ENCODE measurements at regions not wholly inside any gene's neighbourhood (a gene's known extent, or its start where the extent isn't known, plus 50 kb on each side); places are given as distances from the start of the nearest gene placed in this dataset.

DNA sequence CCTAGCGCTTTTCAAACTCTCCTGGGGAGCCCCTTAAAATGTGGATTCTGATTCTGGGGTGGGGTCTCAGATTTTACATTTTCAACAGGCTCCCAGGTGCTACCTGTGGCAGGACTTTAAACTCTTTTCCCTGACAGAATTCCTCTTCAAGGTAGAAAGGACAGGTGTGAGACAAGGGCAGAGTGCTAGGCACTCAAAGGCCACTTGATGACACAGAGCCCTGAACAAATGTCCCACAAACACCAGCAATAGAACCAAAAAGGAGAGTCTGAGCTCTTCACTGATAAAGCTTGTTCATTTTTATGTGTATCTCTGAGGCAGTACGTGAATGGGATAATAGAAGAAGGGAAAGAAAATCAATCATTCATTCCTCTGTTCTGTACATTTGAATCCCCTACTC lies 77.7 kb upstream of the PELI1 start:
- no peak for DNase-seq

- no peak for DNase-seq
Measured at GRCh38 chr2:64222351-64222750, 78.1 kb upstream of the PELI1 start.

GRCh38 chr2:64223055-64223454 lies 78.8 kb upstream of the PELI1 start:
- DNase-seq: peak; percentile 20

DNA sequence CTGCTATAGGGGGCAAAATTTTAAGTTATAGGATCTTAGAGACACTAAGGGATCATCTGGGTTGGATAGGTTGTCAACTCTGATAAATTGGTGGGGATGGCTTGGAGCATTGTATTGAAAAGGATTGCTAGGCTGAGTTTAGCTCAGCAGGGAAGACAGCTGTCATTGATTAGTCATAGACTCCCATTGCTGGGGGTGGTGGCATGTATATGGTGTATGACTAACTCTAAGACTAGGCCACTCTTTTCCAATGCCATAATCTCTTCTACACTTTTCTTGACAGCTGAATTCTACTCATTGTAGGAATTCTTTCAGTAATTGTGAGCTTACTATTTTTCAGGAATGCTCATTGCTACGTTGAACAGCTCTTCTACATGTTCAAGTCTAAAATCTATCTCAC lies 81.3 kb upstream of the PELI1 start:
- DNase-seq: peak; percentile 32

DNA sequence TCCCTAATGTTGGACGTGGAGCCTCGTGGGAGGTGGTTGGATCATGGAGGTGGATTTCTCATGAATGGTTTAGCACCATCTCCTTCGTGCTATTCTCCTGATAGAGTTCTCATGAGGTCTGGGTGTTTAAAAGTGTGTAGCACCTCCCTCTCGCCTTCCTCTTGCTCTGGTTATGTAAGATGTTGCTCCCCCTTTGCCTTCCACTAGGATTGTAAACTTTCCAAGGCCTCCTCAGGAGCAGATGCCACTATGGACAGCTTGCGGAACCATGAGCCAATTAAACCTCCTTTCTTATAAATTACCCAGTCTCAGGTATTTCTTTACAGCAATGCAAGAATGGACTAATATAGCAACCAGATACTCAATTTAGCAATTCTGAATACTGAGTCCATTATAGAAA lies 82.4 kb upstream of the PELI1 start:
- no peak for DNase-seq

DNA sequence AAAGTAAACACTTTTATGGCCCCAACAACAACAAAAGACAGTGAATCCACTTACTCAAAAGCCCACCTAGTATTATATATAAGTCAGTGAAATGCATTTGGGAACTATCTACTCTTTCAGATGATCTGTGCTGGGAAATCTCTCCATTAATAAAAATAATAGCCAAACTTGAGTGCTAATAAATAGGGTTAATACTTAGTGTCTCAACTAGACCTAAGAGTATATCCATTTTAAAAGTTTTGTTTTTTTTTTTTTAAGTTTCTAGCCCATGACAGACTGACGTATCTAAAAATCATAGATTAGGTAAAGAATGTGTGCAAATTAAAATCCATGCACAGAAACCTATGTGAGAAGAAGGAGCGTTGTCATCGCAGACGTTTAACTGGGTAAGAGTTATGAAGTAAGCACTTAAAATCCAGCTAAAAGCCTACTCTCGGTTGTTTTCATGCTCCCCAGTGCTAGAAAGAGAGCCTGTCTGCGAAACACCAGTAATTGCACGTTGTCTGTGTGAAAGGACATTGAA lies 83.4 kb upstream of the PELI1 start:
- DNase-seq: no peak

DNA sequence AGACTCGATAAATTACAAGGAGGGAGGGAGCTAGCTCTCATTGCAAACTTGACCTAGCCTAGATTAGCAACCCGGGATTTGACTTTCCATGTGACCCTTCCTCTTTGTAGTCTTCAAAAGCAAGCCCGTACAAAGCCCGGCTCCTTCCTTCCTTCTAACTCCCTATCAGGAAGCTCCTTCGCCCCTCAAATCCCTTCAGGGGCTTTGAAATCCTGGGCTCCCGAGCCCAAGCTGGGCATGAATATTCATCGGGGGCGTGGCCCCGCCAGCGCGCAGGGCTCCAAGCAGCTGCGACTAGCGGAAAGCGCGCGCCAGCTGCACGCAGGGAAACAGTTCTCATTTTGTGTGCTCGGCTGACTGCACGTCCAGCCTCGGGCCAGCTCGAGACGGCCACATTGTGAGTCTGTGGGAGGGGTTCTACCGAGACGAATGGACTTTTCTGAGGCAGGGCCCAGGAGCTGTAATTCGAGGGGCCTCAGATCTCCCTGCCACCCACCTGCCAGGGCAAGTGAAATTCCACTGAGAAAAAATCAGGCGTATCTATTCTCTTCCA lies 84.0 kb upstream of the PELI1 start:
- peak; percentile 73 for DNase-seq

DNA sequence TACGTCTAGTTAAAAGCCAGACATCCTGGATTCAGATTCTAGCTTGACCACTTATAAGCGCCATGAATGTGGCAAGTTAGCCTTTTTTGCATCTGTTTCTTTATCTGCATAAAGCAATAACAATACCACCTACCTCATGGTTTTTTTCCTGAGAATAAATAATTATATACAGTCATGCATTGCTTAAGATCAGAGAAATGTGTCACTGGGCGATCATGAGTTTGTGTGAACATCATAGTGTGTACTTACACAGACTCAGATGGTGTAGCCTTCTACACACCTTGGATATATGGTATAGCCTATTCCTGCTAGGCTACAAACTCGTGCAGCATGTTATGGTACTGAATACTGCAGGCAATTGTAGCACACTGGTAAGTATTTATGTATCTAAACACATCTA lies 84.7 kb upstream of the PELI1 start:
- no peak for DNase-seq

- no peak for DNase-seq
Measured at GRCh38 chr2:64230540-64230939, 86.3 kb upstream of the PELI1 start.

GRCh38 chr2:64232266-64232665 lies 88.0 kb upstream of the PELI1 start:
- no peak for DNase-seq

DNA sequence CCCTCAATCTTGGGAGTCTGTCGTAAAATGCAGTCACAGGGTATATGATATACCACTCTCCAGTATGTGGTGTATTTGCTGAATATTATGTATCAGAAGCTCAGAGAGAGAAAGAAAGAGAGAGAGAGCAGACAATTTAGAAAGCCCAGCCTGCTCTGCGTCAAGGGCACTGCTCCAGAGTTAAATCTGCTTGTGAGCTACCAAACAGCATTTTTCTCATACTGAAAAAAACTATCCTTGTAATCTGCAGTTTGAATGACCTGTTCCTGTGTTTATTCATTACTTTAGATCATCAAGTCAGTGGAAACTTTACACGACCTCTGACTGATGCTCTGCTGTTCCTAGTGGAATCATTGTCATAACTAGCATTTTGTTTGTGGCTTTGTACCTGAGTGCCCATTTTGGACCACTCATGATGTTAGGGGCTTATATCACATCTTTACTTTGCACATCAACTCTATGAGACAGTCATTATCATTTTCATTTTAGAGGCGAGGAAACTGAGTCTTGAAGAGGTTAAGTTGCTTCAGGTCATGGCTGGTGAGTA lies 89.2 kb upstream of the PELI1 start:
- no peak for DNase-seq

DNA sequence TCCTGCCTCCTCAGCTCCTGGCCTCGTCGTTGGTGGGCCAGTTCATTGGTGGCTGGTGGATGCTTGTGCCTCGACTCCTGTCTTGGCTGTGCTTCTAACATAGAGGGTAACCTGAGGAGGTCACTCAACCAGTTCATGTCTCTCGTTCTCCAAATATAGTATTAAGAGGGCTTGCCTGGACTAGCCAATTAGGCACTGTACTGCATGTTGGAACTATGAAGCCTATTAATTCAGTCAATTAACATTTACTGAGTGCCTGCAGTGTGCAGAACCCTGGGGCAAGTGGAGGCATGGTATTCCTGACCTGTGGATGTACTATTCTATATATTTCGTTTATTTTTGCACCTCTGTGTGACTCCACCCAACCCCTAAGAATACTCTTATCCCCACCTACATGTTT lies 89.9 kb upstream of the PELI1 start:
- DNase-seq: no peak

GRCh38 chr2:64234785-64235184 lies 90.6 kb upstream of the PELI1 start:
- DNase-seq: no peak

- DNase-seq: no peak
Measured at GRCh38 chr2:64237266-64237665, 93.0 kb upstream of the PELI1 start.

DNA sequence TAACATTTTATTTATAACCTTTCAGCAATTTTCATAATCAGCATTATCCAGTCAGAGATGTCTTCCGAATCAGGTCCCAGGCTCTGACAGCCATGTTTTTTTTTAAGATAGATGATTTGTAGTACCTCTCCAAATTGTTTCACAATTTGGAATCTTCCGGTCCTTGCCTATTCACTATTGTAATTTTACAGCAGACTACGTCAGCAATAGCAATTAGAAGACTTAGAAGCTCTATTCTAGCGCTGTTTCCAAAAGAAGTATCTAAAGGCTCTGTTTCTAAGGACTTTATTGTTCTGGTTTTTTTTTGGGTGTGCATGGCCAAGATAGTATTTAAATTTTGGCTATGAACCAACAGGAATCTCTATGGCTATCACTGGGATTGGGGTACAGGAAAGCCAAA lies 94.6 kb upstream of the PELI1 start:
- DNase-seq: no peak

GRCh38 chr2:64243081-64244036 lies 99.1 kb upstream of the PELI1 start:
- DNase-seq: no peak

- DNase-seq: no peak
Measured at GRCh38 chr2:64244037-64244416, 99.8 kb upstream of the PELI1 start.

- no peak for DNase-seq
Measured at GRCh38 chr2:64245631-64246030, 101.4 kb upstream of the PELI1 start.

DNA sequence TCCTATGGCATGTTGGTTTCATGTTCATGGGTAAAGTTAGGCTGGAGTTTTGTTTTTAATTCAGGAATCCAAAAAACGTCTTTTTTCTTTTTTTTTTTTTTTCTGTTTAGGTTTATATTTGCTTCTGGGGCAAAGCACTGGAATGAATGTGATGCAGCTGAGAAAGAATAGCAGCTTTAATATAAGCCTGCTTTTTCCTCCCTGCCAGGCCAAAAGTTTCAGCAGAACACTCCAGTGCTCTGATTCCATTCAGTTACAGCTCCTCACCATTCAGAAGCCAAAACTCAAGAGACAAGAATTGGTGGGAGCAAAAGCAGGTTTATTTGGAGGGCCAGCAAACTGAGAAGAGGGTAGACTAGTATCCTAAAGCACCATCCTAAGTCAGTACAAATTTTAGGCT lies 102.7 kb upstream of the PELI1 start:
- DNase-seq: no peak

- DNase-seq: no peak
Measured at GRCh38 chr2:64249426-64249825, 105.2 kb upstream of the PELI1 start.

DNA sequence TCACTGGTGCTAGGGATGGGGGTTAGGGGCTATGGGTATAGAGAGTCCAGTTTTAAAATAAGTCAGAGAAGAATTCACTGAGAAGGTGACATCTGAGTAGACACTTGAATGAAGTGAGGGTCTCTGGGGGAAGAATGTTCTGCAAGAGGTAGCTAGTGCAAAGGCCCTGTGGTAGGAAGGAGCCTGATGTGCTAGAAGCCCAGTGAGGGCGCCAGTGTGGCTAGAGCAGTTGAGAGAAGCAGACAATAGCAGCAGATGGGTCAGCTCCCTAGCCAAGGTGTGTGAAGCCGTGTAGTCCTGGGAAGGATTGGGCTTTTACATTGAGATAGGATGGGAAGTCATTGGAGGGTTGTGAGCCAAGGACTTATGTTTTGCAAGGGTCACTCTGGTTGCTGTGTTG lies 105.8 kb upstream of the PELI1 start:
- no peak for DNase-seq

- no peak for DNase-seq
Measured at GRCh38 chr2:64250751-64251423, 106.7 kb upstream of the PELI1 start.

- no peak for DNase-seq
Measured at GRCh38 chr2:64251497-64252250, 107.5 kb upstream of the PELI1 start.

All from activated CD4-positive, alpha-beta T cell treated with anti-CD3 and anti-CD28 coated beads, Interleukin-10, Interleukin-2, amounts not matched to agents 100 ng/mL and 50 ng/mL, durations not matched to agents 16 hours and 8 hours (primary cell).